ENCODE measurements at regions not wholly inside any gene's neighbourhood (a gene's known extent, or its start where the extent isn't known, plus 50 kb on each side); places are given as distances from the start of the nearest gene placed in this dataset.

GRCh38 chr6:27608916-27609883, 136.3 kb upstream of the ZNF184 start:
- no peaks in the 10 kb centered on the region for H3K36me3 ChIP-seq (ENCODE audit: insufficient read depth, low read length)

GRCh38 chr6:27605401-27606342, 132.8 kb upstream of the ZNF184 start:
- TF ChIP-seq CTCF (IDR thresholded peaks at IDR 0.05; ENCODE audit: insufficient read depth, low read depth, low read length): no peak
- no peak for TF ChIP-seq EZH2 (IDR thresholded peaks at IDR 0.05; ENCODE audit: insufficient read depth, low read length)
- no peaks in the 10 kb centered on the region for H3K4me1 ChIP-seq (ENCODE audit: insufficient read depth, low read length)
- Mint-ChIP-seq H3K36me3 (ENCODE audit: low read depth, unreplicated experiment) (no peaks in the 10 kb centered on the region), H3K27ac (ENCODE audit: unreplicated experiment) (peak overlapping the region; percentile 83), H3K4me3 (ENCODE audit: unreplicated experiment) (peak overlapping the region; percentile 90), H3K9me3 (ENCODE audit: unreplicated experiment) (no peaks in the 10 kb centered on the region), H3K27me3 (ENCODE audit: low read depth, unreplicated experiment) (peaks cover 1% of the 10 kb centered on the region), H3K4me1 (ENCODE audit: low read depth, unreplicated experiment) (peaks cover 3% of the 10 kb centered on the region)
- no peaks in the 10 kb centered on the region for H3K9me3 ChIP-seq (ENCODE audit: insufficient read depth, low read depth, low read length)
- no peaks in the 10 kb centered on the region for H4K20me1 ChIP-seq (ENCODE audit: insufficient read depth, low read length)
- H3K27ac ChIP-seq (ENCODE audit: low read depth, low read length): no peak overlapping the region
- H3K27me3 ChIP-seq (ENCODE audit: insufficient read depth, low read length): no peaks in the 10 kb centered on the region
- H3K9ac ChIP-seq (ENCODE audit: low read length): peak overlapping the region; percentile 41
- peak overlapping the region; percentile 60 for H3K4me3 ChIP-seq (ENCODE audit: insufficient read depth, low read depth, low read length)
- peak overlapping the region; percentile 85 for H3K4me2 ChIP-seq (ENCODE audit: low read length)
- FAIRE-seq (no peak), DNase-seq (ENCODE audit: low read depth) (peak; percentile 65)
- H2AFZ ChIP-seq (ENCODE audit: low read depth, low read length): peak overlapping the region; percentile 50
- no peaks in the 10 kb centered on the region for H3K79me2 ChIP-seq (ENCODE audit: insufficient read depth, low read length)
- no peaks in the 10 kb centered on the region for H3K36me3 ChIP-seq (ENCODE audit: insufficient read depth, low read length)

More at GRCh38 chr6:27608916-27609883, 136.3 kb upstream of the ZNF184 start:
- Histone ChIP-seq H4K20me1 (ENCODE audit: insufficient read depth, low read length) (no peaks in the 10 kb centered on the region), H3K27me3 (ENCODE audit: insufficient read depth, low read length) (no peaks in the 10 kb centered on the region), H3K4me2 (ENCODE audit: low read length) (no peak overlapping the region), H3K9me3 (ENCODE audit: insufficient read depth, low read depth, low read length) (no peaks in the 10 kb centered on the region), H3K27ac (ENCODE audit: low read depth, low read length) (no peak overlapping the region), H3K79me2 (ENCODE audit: insufficient read depth, low read length) (no peaks in the 10 kb centered on the region), H3K4me3 (ENCODE audit: insufficient read depth, low read depth, low read length) (no peak overlapping the region), H2AFZ (ENCODE audit: low read depth, low read length) (no peak overlapping the region), H3K9ac (ENCODE audit: low read length) (no peak overlapping the region), H3K4me1 (ENCODE audit: insufficient read depth, low read length) (no peaks in the 10 kb centered on the region)
- H3K27me3 Mint-ChIP-seq (ENCODE audit: low read depth, unreplicated experiment): peaks cover 7% of the 10 kb centered on the region
- peaks cover 3% of the 10 kb centered on the region for H3K4me1 Mint-ChIP-seq (ENCODE audit: low read depth, unreplicated experiment)
- H3K4me3 Mint-ChIP-seq (ENCODE audit: unreplicated experiment): no peak overlapping the region
- no peaks in the 10 kb centered on the region for H3K9me3 Mint-ChIP-seq (ENCODE audit: unreplicated experiment)
- H3K27ac Mint-ChIP-seq (ENCODE audit: unreplicated experiment): peak overlapping the region; percentile 44
- DNase-seq (ENCODE audit: low read depth) (peak; percentile 48), FAIRE-seq (peak; percentile 23)
- H3K36me3 Mint-ChIP-seq (ENCODE audit: low read depth, unreplicated experiment): no peaks in the 10 kb centered on the region
- TF ChIP-seq EZH2 (IDR thresholded peaks at IDR 0.05; ENCODE audit: insufficient read depth, low read length): no peak
- TF ChIP-seq CTCF (IDR thresholded peaks at IDR 0.05; ENCODE audit: insufficient read depth, low read depth, low read length): peak; percentile 39

Measured in astrocyte (in vitro differentiated cells and primary cell).